GM08714 (cell line): ENCODE measurements at regions not wholly inside any gene's neighbourhood (a gene's known extent, or its start where the extent isn't known, plus 50 kb on each side); places are given as distances from the start of the nearest gene placed in this dataset.
"Not testable (repeated sequence)": the region's sequence is repeated elsewhere in the genome, so short reads cannot be mapped to it uniquely, and the experiment has no call there.

Experiments
- H3K4me3 ChIP-seq: fragments of 200-500 bp; sonication (Bioruptor generic); 2 replicates; pipeline ENCODE4 v1.5.1; 2014; ENCODE audit warnings: mild to moderate bottlenecking, low read length, inconsistent platforms
- ZNF274 ChIP-seq: IDR thresholded peaks from 2 replicates; pipeline ENCODE4 v1.6.1; 2012; ENCODE audit warnings: mild to moderate bottlenecking, low read depth, low read length

DNA sequence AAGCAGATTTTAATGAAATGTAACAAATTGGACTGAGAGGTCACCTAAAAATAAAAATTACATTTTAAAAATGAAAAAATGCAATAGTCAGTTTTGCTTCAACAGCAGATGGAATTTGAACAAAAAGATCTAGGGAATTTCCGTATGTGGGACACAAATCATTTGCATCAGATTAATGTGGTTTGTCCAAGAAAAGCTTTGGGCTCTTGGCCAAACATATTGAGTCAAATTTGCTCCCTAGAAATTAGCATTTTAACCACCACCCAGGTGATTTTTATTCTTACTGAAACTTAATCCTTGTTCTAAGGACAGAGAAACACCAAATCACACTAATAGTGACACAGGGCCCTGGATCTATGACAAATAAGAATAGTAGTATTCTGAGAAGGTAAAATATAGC lies 1477.8 kb downstream of the FAM181B start:
- no peak overlapping the region for H3K4me3 ChIP-seq
- TF ChIP-seq ZNF274, result no peak

DNA sequence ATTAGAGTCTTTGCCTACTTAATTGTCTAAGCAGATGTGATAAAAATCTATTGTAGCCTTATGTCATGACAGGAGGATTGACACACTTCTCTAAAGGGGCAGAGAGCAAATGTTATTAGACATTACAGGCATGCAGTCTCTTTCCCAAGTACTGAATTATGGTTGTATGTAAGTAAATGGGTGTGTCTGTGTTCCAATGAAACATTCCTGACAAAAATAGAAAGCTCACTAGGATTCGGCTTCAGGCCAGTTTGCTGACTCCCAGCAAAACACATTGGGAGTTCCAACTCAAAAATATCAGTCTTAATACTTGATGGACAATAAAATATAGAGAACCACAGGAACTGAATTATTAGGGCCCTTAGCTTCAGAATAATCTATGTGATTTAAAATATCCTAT lies 1480.4 kb downstream of the FAM181B start:
- no peak overlapping the region for H3K4me3 ChIP-seq
- no peak for TF ChIP-seq ZNF274

DNA sequence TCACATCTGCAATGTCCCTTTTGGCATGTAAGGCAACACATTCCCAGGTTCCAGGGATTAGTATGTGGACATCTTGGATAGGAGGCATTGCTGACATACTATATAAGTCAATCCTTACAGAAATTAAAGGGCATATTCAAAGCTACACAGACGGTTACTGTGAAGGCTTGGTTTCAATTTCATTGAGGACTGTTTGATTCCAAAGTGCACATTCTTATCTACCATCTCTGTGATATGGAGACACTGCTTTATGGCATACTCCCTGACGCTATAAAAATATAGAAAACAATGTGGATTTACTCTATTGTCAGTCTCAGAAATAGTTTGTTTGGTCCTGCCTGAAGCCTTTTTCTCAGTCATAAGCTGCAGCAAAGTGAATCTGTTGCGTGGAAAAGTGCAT lies 1486.7 kb downstream of the FAM181B start:
- no peak for TF ChIP-seq ZNF274
- no peak overlapping the region for H3K4me3 ChIP-seq

DNA sequence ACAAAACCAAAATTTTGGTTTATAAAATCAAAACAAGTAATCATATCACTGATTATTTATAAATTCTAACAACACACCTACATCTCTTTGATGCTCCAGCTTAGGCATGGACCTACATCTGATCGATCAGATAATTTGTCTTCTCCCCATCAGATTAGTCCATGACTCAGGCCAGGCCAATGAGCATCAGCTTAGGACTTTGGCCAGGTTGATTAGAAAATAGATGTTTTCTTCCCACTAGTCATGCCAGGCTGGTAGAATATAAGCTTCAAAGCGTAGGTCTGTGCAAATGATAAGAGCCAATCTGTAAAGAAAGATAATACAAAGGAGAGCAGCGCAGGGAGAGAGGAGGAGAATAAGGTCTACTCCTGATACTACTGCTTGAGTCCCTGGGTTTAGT lies 1487.9 kb downstream of the FAM181B start:
- H3K4me3 ChIP-seq, result no peak overlapping the region

DNA sequence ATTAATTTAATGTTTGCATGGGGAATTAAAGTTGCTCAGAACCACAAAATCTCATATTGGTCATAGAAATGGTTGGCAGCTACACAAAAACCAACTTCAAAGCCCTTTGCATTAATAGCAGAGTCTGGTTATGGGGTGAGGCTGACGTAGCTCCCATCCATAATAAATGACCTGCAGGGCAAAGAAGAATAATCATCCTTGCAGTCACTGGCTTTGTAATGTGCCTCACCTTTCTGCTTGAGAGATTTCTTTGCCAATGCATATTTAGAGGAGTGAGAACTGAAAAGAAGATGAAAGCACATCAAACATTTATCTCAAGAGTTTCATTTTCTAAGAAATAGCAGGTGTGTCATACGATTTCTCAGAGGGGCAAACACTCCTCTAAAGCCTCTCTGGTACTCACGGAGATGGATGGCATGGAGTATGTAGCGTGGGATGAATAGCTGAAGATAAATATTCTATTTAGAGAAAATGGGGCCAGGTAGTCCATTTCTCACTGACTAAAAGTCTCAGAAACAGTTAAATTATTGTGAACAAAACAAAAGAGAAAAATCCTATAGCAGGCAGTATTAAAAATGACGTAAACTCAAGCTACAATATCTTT lies 1491.9 kb downstream of the FAM181B start:
- TF ChIP-seq ZNF274, result no peak
- H3K4me3 ChIP-seq, result no peak overlapping the region

More for the DNA sequence above, 1487.9 kb downstream of the FAM181B start:
- no peak for TF ChIP-seq ZNF274

DNA sequence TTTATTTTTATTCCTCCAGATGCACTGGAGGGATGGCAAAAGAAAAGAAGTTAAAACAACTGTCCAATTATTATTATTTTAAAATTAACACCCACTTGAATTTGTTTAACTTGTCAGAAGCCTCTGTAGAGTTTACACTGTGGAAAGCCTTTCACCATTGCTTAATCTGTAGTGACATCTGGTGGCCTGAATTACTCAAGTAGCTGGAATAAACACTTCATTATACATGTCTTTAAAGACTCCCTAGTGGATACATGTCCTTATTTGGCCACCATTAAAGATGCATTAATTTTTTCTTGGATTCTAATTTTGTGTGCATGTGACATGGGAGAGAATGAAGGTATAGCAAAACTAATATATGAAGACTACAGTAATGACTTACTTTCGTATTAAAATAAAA lies 1496.5 kb downstream of the FAM181B start:
- TF ChIP-seq ZNF274, result no peak
- H3K4me3 ChIP-seq, result no peak overlapping the region

DNA sequence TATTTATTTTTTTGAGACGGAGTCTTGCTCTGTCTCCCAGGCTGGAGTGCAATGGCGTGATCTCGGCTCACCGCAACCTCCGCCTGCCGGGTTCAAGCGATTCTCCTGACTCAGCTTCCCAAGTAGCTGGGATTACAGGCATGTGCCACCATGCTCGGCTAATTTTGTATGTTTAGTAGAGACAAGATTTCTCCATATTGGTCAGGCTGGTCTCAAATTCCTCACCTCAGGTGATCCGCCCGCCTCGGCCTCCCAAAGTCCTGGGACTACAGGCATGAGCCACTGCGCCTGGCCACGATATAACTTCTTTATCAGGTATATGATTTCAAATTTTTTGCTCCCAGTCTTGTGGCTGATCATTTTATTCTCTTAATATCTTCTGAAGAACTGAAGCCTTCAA lies 1506.3 kb downstream of the FAM181B start:
- H3K4me3 ChIP-seq, result not testable (repeated sequence)

DNA sequence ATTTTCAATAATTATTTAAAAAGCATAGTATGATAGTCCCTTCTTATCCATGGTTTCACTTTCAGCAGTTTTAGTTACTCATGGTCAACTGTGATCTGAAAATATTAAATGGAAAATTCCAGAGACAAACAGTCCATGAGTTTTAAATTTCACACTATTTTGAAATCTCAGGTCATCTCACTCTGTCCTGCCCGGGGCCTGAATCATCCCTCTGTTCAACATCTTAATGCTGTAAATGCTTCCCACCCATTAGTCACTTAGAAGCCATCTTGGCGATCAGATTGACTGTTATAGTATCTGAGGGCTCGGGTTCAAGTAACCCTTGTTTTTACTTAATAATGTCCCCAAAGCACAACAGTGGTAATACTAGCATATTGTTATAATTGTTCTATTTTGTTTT lies 1509.3 kb downstream of the FAM181B start:
- no peak for TF ChIP-seq ZNF274
- no peak overlapping the region for H3K4me3 ChIP-seq

DNA sequence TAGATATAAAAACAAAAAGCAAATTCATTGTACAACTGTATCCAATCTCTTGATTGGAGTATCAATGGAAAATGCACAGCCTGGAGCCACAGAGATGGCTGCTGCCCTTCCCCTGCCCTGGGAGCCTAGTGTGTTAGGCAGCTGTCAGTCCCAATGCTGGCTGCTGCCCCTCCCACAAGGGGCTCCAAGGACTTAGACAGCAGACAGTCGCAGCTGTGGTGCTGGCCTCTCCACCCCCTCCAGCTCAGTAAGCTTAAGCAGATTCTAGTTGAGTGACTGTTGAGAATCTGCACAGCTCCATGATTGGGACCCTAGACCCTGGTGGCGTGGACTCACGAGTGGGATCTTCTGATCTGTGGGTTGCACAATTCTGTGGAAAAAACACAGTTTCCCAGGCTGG lies 1511.2 kb downstream of the FAM181B start:
- H3K4me3 ChIP-seq, result no peak overlapping the region
- TF ChIP-seq ZNF274, result no peak

DNA sequence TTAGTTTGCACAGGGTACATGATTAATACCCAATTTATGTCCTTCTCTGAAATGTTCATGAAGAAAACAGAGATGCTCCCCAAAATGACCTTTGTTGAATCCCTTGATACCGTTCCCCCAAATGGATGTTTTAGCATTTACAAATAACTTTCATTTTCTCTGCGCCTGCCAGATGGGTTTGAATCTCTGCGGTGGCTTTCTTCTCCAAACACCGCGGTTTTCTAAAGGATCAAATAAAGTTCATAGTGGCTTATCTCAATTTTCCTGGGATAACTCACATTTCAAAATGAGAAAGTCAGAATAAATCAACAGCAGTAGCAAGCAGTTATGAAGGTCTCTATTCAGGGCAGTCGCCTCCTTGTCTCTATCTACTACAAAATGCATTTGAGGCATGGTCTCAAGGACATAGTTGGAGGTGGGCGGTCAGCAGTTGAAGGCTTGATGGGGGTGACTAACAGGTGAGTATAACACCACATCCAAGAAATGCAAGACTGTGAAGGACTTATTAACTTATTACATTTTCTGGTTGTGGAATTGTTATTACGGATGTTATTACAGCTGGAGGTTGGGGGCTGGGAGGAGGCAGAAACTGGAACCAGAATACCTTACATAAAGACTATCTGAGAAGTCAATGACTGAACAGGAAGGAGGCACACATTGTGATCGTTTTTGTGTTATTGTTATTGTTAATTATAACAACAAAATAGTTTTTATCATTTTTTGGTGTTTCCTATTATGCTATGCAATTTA lies 1513.3 kb downstream of the FAM181B start:
- H3K4me3 ChIP-seq, result no peak overlapping the region
- TF ChIP-seq ZNF274, result no peak

DNA sequence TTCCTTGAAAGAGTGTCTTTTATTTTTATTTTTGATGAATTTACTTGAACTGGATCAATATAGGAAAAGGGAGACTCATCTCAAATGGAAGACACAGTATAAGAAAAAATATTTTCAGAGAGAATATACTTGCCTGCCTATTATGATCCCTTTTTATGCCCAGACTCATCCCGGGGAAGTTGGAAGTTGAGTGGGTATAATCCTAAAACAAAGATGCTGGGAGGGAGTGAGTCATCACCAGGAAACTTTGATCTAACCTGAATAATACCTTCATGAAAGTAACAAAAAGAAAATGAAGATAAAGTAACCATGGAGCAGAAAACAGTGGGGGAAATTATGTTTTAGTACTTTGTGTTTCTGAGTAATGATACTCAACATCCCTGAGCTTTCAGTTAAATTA lies 1514.0 kb downstream of the FAM181B start:
- TF ChIP-seq ZNF274, result no peak
- no peak overlapping the region for H3K4me3 ChIP-seq

DNA sequence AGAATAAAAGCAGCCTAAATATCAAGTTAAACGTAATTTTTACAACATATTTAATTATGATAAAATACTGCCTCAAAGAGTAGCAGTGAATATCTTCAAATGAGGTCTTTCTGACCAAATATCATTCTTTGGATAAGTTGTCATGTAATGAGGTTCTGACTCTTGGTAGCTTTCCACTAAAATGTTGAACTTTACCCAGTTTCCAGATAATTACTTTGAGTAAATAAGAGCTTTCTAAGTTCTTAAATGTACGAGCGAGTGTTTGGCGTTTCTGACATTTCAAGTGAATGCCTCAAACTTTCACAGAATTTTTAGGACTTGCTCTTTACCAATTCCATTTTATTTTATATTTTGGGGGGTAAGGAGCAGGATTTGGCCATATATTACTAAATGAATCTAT lies 1515.2 kb downstream of the FAM181B start:
- no peak for TF ChIP-seq ZNF274

DNA sequence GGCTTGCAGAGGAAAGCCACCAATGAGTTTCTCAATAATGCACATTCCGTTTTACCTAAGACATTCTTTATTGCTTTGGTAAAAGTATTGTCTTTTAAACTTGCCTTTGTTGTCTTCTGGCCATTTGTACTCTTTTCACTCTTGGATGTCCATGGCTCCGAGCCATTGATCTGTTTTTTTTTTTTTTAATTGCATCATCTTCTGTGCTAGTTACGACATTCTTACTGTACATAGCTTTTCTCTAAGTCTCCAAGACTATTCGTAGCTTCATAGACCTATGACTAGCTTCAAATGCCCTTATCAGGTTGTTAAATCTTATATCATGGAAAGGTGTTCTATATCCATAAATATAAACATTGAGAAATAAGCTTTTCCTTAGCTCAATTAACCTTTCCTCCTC lies 1522.6 kb downstream of the FAM181B start:
- no peak overlapping the region for H3K4me3 ChIP-seq
- no peak for TF ChIP-seq ZNF274

More for the DNA sequence above, 1515.2 kb downstream of the FAM181B start:
- H3K4me3 ChIP-seq, result no peak overlapping the region

DNA sequence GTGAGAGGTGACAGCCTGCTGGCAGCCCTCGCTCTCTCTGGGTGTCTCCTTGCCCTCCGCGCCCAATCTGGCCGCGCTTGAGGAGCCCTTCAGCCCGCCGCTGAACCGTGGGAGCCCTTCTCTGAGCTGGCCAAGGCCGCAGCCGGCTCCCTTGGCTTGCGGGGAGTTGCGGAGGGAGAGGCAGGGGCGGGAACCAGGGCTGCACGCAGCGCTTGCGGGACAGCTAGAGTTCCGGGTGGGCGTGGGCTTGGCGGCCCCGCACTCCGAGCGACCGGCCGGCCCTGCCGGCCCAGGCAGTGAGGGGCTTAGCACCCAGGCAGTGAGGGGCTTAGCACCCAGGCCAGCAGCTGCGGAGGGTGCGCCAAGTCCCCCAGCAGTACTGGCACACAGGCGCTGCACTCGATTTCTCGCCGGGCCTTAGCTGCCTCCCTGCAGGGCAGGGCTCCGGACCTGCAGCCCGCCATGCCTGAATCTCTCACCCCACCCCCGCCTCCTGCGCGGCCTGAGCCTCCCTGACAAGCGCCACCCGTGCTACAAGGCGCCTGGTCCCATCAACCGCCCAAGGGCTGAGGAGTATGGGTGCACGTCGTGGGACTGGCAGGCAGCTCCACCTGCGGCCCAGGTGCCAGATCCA lies 1526.1 kb downstream of the FAM181B start:
- TF ChIP-seq ZNF274, result no peak
- no peak overlapping the region for H3K4me3 ChIP-seq

DNA sequence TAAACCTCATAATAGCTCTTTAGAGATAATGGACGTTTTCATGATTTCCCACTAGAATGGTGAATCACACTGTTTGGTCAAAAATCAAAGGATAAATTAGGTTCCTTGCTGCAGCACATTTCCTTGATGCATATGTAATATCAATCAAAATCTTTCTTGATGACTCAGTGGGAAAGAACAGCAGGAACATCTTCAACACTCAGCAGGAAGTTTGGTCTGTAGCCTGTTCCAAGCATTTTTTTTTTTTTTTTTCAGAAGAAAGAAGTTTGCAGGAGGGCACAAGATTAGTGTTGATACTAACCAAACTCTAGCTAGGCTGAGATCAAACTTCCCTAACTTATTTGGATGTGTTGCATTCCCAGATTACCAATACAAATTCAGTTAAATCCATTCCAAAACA lies 1529.8 kb downstream of the FAM181B start:
- no peak for TF ChIP-seq ZNF274
- no peak overlapping the region for H3K4me3 ChIP-seq
